Posterior cingulate gyrus (tissue), 11 donors: ENCODE measurements at regions not wholly inside any gene's neighbourhood (a gene's known extent, or its start where the extent isn't known, plus 50 kb on each side); places are given as distances from the start of the nearest gene placed in this dataset.

ENCODE experiments used
- DNase-seq, 10 donors: peaks; one replicate each; pipeline versions ENCODE4 v3.0.0 to v3.0.0-alpha.2; 2020 to 2021; ENCODE audit warnings: mixed read lengths in 3 of 10
- intact Hi-C: fragments of 100-400 bp; cut with DNase I; formaldehyde crosslinking; loops from one replicate; pipeline ENCODE4 v1.15.1; 2023

DNA sequence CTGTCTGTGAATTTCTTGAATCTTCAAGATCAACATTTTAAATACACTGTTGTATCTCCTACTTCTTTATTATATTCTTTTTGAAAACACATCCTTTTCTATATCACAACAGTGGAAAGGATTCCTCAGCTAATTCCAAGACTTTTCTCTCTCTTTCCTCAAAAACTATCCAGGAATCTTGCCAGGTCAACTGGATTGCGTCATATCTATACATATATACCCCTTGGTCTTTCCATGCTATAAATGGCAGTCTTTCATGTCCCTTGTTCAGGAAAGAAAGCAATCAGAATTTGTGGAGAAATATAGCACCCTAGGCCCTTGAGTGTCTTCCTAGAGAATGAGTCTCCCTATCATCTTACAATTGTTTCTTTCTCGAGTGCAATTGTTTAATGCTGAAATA, 149.0 kb downstream of the KCNA5 start:
- DNase-seq = no peak
- intact Hi-C loops = no loop called here

DNA sequence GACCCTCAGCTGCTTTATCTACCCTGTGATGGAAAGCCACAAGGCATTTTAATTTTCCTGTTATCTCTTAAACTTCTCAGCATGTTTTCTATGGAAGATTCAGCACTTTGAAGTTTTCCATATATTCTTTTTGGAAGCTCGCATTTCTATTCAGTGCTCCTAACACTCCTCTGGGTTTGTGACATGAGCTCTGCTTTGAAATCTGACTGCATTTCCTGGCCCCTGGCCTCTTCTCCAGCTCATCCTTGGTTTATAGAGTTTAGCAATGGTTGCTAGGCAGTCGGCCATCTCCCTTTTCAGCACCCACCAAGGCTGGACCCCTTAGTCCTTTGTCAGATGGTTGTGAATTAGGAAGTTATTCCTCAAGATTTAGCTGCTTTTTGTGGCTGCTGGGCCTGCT, 150.6 kb downstream of the KCNA5 start:
- intact Hi-C loops = no loop called here
- no peak for DNase-seq

- intact Hi-C loops = no loop called here
- no peak for DNase-seq
Observed at GRCh38 chr12:5195244-5195643, 151.6 kb downstream of the KCNA5 start.

DNA sequence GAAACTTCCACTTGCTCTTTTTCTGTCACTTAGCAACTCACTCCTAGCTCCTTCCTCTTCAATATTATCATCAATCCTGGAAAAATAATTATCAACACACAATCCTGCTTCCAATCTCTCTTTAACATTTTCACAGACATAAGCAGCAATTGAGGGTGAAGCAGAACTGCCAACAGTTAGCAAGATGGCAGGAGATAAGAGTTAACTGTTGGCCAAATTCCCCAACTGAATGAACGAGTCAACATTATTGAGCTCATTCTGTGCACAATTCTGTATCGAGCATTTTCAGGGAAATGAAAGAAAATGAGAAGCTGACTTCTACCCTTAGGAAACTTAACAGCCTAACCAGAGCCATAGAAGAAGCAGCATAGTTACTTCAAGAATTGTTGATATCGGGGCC, 152.0 kb downstream of the KCNA5 start:
- intact Hi-C loops = no loop called here
- no peak for DNase-seq

DNA sequence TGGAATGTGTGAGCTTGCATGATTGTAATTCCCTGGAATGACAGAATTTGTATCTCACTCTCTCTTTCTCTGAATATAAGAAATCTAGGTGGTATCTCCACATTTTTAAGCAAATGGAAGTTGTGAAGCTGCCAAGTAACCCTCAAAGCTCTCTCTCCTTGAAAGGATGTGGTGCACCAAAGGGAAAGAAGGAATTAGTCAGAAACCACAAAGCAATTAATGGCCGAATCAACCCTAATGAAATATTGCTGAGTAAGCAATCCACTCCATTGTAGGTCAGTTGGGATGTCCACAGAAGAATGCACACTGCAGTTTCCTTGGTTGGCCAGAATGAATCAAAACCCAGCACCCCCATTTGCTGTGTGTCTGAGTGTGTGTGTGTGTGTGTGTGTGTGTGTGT, 153.5 kb downstream of the KCNA5 start:
- DNase-seq = no peak
- intact Hi-C loops = no loop called here

GRCh38 chr12:5197656-5198055, 154.0 kb downstream of the KCNA5 start:
- no peak for DNase-seq
- intact Hi-C loops = no loop called here

GRCh38 chr12:5200278-5201087, 156.8 kb downstream of the KCNA5 start:
- peak in 3 of 10 donors; percentile 5 to 36 (median 25) for DNase-seq
- intact Hi-C loops = no loop called here

GRCh38 chr12:5201554-5202218, 158.0 kb downstream of the KCNA5 start:
- DNase-seq = no peak
- intact Hi-C loops = no loop called here

- DNase-seq = no peak
- intact Hi-C loops = no loop called here
Observed at GRCh38 chr12:5203274-5203673, 159.6 kb downstream of the KCNA5 start.

DNA sequence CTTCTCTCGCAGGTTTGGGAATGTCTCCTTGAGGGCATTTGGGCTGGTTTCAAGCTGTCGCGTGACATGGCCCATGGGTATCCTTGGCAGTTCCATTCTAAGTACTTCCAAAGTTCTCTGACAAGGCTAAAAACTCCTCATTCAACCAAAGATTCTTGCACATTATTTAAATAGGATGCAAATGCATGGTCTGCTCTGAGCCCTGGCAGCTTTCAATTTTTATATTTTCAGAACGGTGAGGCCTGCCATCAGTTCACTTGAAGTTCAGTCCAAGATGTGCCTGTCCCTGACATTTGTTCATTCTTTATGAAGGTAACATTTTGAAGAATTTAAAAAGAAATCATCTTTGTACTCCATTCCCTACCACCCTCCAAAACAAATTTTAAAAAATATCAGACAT, 160.0 kb downstream of the KCNA5 start:
- intact Hi-C loops = no loop called here
- DNase-seq = no peak

GRCh38 chr12:5204271-5204670, 160.6 kb downstream of the KCNA5 start:
- intact Hi-C loops = no loop called here
- no peak for DNase-seq

GRCh38 chr12:5204831-5205230, 161.2 kb downstream of the KCNA5 start:
- DNase-seq = no peak
- intact Hi-C loops = no loop called here

- DNase-seq = no peak
- intact Hi-C loops = no loop called here
Observed at GRCh38 chr12:5206401-5207175, 162.9 kb downstream of the KCNA5 start.

- intact Hi-C loops = no loop called here
- DNase-seq = no peak
Observed at GRCh38 chr12:5210179-5210922, 166.7 kb downstream of the KCNA5 start.

- intact Hi-C loops = no loop called here
- DNase-seq = no peak
Observed at GRCh38 chr12:5210923-5211290, 167.2 kb downstream of the KCNA5 start.

DNA sequence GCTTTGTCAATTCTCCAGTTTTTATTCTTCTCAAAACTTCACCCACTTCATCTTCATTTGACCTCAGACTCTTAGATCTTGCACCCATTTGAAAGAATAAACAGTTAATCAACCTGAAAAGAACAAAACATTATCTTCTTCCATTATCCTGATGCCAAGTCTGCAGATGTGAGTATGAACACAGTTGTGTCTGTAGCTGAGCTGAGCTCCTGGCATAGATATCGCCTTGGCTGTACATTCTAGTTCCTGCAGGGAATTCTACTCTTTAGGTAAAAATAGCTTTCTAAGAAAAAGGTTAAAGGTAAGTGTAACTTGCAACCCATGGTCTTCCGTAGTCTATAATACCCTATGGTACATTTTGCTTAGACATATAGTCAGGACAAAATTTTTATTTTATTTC, 169.7 kb downstream of the KCNA5 start:
- intact Hi-C loops = no loop called here
- DNase-seq = no peak

DNA sequence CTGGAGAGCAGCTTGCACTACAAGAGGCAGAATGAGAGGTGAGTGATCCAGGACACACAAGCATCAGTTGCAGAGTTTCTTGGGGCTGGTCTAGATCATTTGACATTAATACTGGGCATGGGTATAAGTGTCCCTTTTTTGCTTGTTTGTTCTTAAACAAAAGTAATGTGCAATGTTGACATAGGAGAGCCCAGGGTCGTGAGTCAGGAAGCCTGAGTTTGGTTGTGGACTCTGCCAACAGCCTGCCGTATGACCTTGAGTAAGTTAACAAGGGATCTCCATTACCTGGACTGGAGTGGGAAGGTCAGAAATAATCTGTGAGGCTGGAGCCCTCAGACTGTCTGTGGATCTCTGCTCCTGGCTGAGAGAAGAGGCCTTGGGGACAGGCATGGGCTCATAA, 170.3 kb downstream of the KCNA5 start:
- intact Hi-C loops = no loop called here
- no peak for DNase-seq

GRCh38 chr12:5217936-5218335, 174.3 kb downstream of the KCNA5 start:
- intact Hi-C loops = no loop called here
- DNase-seq = no peak

DNA sequence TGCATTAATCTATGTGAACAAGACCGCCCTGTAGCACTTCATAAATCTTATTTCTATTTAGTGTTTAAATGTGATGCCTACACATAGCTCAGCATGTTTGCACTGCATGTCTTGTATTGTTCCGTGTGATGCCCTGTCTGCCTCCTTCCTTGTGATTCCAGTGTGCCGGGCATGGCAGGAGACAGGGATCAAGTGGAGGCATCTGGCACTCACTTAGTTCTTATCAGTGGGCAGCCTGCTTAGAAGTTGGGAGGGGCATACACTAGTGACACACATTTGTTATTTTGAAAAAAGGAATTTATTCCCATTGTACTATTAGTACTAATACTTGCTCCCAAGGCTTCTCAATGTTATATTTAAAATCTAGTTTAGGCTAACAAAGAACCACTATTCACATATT, 176.4 kb downstream of the KCNA5 start:
- intact Hi-C loops = no loop called here
- no peak for DNase-seq

GRCh38 chr12:5220835-5221234, 177.2 kb downstream of the KCNA5 start:
- DNase-seq = no peak
- intact Hi-C loops = no loop called here

DNA sequence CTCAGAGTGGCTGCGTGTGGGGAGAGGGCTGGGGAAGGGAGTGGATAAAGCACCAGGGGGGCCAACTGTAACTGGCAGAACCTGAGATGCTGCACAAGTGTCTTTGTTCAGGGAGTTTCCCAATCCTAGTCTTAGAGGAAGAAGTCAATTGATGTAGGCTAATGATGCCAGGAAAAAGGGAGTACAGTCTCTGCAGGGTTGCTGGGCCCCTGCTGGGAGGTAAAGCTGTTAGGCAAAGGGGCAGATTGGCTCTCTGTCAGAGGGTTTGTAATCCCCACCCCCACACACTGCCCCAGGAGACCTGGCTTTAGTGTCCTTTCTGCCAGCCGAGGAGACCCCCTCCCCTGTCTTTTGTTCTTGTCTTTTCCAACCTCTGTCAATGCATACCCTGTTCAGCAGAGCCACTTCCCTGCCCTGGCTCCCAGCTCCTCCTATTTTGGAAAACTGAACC, 178.4 kb downstream of the KCNA5 start:
- DNase-seq = no peak
- intact Hi-C loops = no loop called here
